Esophagus muscularis mucosa (tissue), 4 donors: ENCODE measurements at regions not wholly inside any gene's neighbourhood (a gene's known extent, or its start where the extent isn't known, plus 50 kb on each side); places are given as distances from the start of the nearest gene placed in this dataset.

Source experiments
- EP300 ChIP-seq: sonication (generic); formaldehyde crosslinking; IDR thresholded peaks from one replicate; pipeline ENCODE4 v1.6.1; 2017; ENCODE audit warnings: antibody characterized with exemption
- POLR2A ChIP-seq: fragments of 450-650 bp; IDR thresholded peaks from one replicate; pipeline ENCODE4 v1.6.1; 2017; ENCODE audit warnings: antibody characterized with exemption, moderate library complexity, mild to moderate bottlenecking, low read depth
- POLR2AphosphoS5 ChIP-seq, 2 donors: sonication (generic); formaldehyde crosslinking; IDR thresholded peaks; one replicate each; pipeline ENCODE4 v1.6.1; 2017; ENCODE audit warnings: antibody characterized with exemption in 2 of 2
- TF ChIP-seq, protein P1 (sequence below), 3 experiments: fragments of 200-600 bp in 2 of 3; fragments of 450-650 bp in 1 of 3; sonication (generic) in 2 of 3; IDR thresholded peaks; one replicate each; pipeline ENCODE4 v1.5.1; 2017 to 2019; ENCODE audit warnings: antibody characterized with exemption in 3 of 3, mild to moderate bottlenecking in 2 of 3, moderate library complexity in 1 of 3

DNA sequence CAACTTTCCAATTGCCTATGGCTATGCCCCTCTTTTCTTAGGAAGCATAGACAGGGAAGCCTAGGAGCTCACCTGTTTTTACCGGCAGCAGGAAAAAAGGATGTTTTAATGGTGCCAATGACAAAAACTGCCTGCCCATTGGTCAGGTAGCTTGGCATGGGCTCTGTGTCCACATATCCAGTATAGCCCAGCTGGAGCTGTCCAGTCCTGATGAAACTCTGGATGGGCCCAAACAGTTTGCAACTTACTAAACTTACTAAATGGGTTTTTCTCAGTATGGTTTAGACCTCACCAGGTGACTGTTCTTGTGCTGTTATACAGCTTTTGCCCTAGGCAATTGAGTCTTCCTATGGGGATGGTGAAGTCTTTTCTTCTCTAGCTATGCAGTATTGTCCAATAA lies 711.2 kb downstream of the AMY1C start:
- TF ChIP-seq POLR2A: no peak
- no peak for TF ChIP-seq POLR2AphosphoS5 (IDR thresholded peaks at IDR 0.05)
- TF ChIP-seq, protein P1, sequence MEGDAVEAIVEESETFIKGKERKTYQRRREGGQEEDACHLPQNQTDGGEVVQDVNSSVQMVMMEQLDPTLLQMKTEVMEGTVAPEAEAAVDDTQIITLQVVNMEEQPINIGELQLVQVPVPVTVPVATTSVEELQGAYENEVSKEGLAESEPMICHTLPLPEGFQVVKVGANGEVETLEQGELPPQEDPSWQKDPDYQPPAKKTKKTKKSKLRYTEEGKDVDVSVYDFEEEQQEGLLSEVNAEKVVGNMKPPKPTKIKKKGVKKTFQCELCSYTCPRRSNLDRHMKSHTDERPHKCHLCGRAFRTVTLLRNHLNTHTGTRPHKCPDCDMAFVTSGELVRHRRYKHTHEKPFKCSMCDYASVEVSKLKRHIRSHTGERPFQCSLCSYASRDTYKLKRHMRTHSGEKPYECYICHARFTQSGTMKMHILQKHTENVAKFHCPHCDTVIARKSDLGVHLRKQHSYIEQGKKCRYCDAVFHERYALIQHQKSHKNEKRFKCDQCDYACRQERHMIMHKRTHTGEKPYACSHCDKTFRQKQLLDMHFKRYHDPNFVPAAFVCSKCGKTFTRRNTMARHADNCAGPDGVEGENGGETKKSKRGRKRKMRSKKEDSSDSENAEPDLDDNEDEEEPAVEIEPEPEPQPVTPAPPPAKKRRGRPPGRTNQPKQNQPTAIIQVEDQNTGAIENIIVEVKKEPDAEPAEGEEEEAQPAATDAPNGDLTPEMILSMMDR (IDR thresholded peaks at IDR 0.05): no peak
- TF ChIP-seq EP300: no peak
